Fibroblast of lung (primary cell): ENCODE measurements at regions not wholly inside any gene's neighbourhood (a gene's known extent, or its start where the extent isn't known, plus 50 kb on each side); places are given as distances from the start of the nearest gene placed in this dataset.

ENCODE experiments used
- DNase-seq, 2 donors: peaks; one replicate each; pipeline versions ENCODE4 v3.0.0 to v3.0.0-alpha.2; 2010; ENCODE audit warnings: low read depth in 2 of 2
- H2AFZ ChIP-seq: 2 replicates; pipeline ENCODE4 v1.5.1; 2012; ENCODE audit warnings: low read length, control low read depth, inconsistent platforms
- H3K27ac ChIP-seq: 2 replicates; pipeline ENCODE4 v1.5.1; 2011; ENCODE audit warnings: low read length, control low read depth; ENCODE audit not compliant: insufficient read depth
- H3K27me3 ChIP-seq: 2 replicates; pipeline ENCODE4 v1.5.1; 2011; ENCODE audit warnings: mild to moderate bottlenecking, low read length; ENCODE audit not compliant: control insufficient read depth, insufficient read depth
- H3K36me3 ChIP-seq: 2 replicates; pipeline ENCODE4 v1.5.1; 2011; ENCODE audit warnings: low read length; ENCODE audit not compliant: control insufficient read depth, insufficient read depth
- H3K4me1 ChIP-seq: 2 replicates; pipeline ENCODE4 v1.5.1; 2011; ENCODE audit warnings: low read length; ENCODE audit not compliant: control insufficient read depth, insufficient read depth; ENCODE audit errors: extremely low read depth
- H3K4me2 ChIP-seq: 2 replicates; pipeline ENCODE4 v1.5.1; 2011; ENCODE audit warnings: low read length, control low read depth; ENCODE audit not compliant: insufficient read depth; ENCODE audit errors: extremely low read depth
- H3K4me3 ChIP-seq, 4 experiments: fragments of 200-600 bp in 1 of 4; sonication (generic) in 1 of 4; replicated peaks in 1 of 4; 2 replicates each; pipeline ENCODE4 v1.5.1; 2011 to 2016; ENCODE audit warnings: low read length in 4 of 4, low read depth in 3 of 4, mild to moderate bottlenecking in 3 of 4, control low read depth in 2 of 4, inconsistent platforms in 1 of 4, mixed read lengths in 1 of 4; ENCODE audit not compliant: insufficient read depth in 1 of 4; ENCODE audit errors: control extremely low read depth in 1 of 4
- H3K79me2 ChIP-seq: 2 replicates; pipeline ENCODE4 v1.5.1; 2012; ENCODE audit warnings: mild to moderate bottlenecking, low read length, inconsistent platforms; ENCODE audit not compliant: control insufficient read depth, insufficient read depth
- H3K9ac ChIP-seq: 2 replicates; pipeline ENCODE4 v1.5.1; 2011; ENCODE audit warnings: mild to moderate bottlenecking, low read length, control low read depth; ENCODE audit not compliant: insufficient read depth
- H3K9me3 ChIP-seq: 2 replicates; pipeline ENCODE4 v1.5.1; 2012; ENCODE audit warnings: low read depth, low read length; ENCODE audit not compliant: control insufficient read depth, insufficient read depth
- H4K20me1 ChIP-seq: 2 replicates; pipeline ENCODE4 v1.5.1; 2011; ENCODE audit warnings: low read length; ENCODE audit not compliant: control insufficient read depth, insufficient read depth; ENCODE audit errors: extremely low read depth
- CTCF ChIP-seq, 2 donors: IDR thresholded peaks in 1 of 2; conservative IDR thresholded peaks in 1 of 2; 1 replicate in 1 of 2; 2 replicates in 1 of 2; pipeline ENCODE4 v1.5.1; 2011 to 2012; ENCODE audit warnings: low read length in 2 of 2, control low read depth in 1 of 2, inconsistent platforms in 1 of 2, low read depth in 1 of 2, mild to moderate bottlenecking in 1 of 2
- EZH2 ChIP-seq: IDR thresholded peaks from 2 replicates; pipeline ENCODE4 v1.5.1; 2012; ENCODE audit warnings: low read length, control low read depth, mild to moderate bottlenecking; ENCODE audit errors: missing control alignments

DNA sequence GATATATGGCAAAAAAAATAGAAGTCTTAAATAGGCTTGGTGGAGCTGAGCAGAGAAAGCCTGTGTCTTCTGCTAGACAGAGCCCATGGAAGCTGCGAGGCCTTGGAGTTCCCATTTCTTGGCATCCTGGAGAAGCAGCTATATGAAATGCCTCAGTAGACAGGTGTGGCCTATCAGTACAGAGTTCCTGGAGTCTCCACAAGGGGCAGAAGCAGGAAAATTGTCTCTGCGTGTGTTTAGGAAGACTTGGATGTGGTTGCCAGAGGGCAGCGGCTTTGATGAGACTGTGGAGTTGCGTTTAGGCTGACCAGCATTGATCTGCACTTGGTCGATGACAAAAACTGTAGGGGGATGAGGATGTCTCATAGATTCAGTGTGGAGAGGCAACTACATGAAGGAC, 334.5 kb upstream of the SEL1L start:
- no peaks in the 10 kb centered on the region for H3K4me1 ChIP-seq
- TF ChIP-seq EZH2 (no peak), CTCF (conservative IDR thresholded peaks at IDR 0.05 in 1 of 2, IDR thresholded peaks at IDR 0.05 in 1 of 2; ENCODE audit: low read depth in 1 of 2, low read length in 2 of 2) (no peak)
- H3K9me3 ChIP-seq, result no peaks in the 10 kb centered on the region
- DNase-seq, result no peak
- no peaks in the 10 kb centered on the region for H3K79me2 ChIP-seq
- H2AFZ ChIP-seq, result no peak overlapping the region
- no peak overlapping the region for H3K27ac ChIP-seq
- H3K4me3 ChIP-seq, result no peak overlapping the region
- no peaks in the 10 kb centered on the region for H4K20me1 ChIP-seq
- H3K4me2 ChIP-seq, result no peak overlapping the region
- H3K36me3 ChIP-seq, result no peaks in the 10 kb centered on the region
- no peaks in the 10 kb centered on the region for H3K27me3 ChIP-seq
- no peak overlapping the region for H3K9ac ChIP-seq

DNA sequence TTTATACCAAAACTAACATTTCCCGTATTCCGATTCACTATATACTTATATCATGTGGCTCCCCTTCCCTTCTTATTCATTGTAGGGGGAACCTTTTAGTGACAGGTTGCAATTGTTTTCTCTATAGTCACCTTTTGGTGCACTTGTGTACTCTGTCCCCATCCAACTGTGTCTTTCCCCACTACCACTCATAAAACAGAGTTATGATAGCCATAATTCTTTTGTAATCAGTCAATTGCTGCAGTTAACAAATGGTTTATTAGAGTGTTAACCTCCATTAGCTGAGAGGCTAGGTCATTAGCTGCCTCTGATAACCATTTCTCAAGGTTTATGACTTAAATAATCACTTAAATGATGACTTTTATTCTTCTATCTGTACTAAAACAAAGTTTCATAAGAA, 338.1 kb upstream of the SEL1L start:
- no peaks in the 10 kb centered on the region for H4K20me1 ChIP-seq
- no peak overlapping the region for H3K4me2 ChIP-seq
- H3K27me3 ChIP-seq, result no peaks in the 10 kb centered on the region
- no peak for DNase-seq
- no peak for TF ChIP-seq CTCF (conservative IDR thresholded peaks at IDR 0.05 in 1 of 2, IDR thresholded peaks at IDR 0.05 in 1 of 2; ENCODE audit: low read depth in 1 of 2, low read length in 2 of 2)
- no peak for TF ChIP-seq EZH2
- H3K4me1 ChIP-seq, result no peaks in the 10 kb centered on the region
- H3K9me3 ChIP-seq, result no peaks in the 10 kb centered on the region
- no peaks in the 10 kb centered on the region for H3K36me3 ChIP-seq
- no peaks in the 10 kb centered on the region for H3K79me2 ChIP-seq
- no peak overlapping the region for H2AFZ ChIP-seq
- no peak overlapping the region for H3K9ac ChIP-seq
- no peak overlapping the region for H3K27ac ChIP-seq
- no peak overlapping the region for H3K4me3 ChIP-seq

DNA sequence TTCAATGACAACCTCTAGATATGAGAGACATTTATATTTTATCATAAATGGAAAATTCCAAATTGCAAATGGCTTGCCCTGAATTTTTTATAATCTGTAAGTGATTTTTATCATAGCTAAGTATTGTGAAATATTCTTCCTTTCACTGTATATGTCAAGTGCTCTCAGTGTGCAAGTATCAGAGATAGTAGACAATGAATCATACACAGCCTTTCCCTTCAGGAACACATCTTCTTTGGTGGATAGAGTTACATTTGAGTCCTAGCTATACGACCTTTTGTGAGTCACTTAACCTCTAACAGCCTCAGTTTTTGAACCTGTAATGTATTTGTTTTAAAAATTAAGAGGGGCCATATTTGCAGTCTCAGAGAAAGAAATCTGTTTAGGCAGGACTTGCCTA, 350.7 kb upstream of the SEL1L start:
- no peak overlapping the region for H3K4me2 ChIP-seq
- TF ChIP-seq EZH2 (no peak), CTCF (conservative IDR thresholded peaks at IDR 0.05 in 1 of 2, IDR thresholded peaks at IDR 0.05 in 1 of 2; ENCODE audit: low read depth in 1 of 2, low read length in 2 of 2) (no peak)
- no peaks in the 10 kb centered on the region for H3K79me2 ChIP-seq
- H3K4me3 ChIP-seq, result no peak overlapping the region
- H3K4me1 ChIP-seq, result no peaks in the 10 kb centered on the region
- H3K27me3 ChIP-seq, result no peaks in the 10 kb centered on the region
- no peak overlapping the region for H3K27ac ChIP-seq
- no peaks in the 10 kb centered on the region for H3K36me3 ChIP-seq
- no peak for DNase-seq
- no peaks in the 10 kb centered on the region for H4K20me1 ChIP-seq
- H2AFZ ChIP-seq, result no peak overlapping the region
- no peaks in the 10 kb centered on the region for H3K9me3 ChIP-seq
- H3K9ac ChIP-seq, result no peak overlapping the region
